ENCODE measurements at regions not wholly inside any gene's neighbourhood (a gene's known extent, or its start where the extent isn't known, plus 50 kb on each side); places are given as distances from the start of the nearest gene placed in this dataset.
"Not testable (repeated sequence)": the region's sequence is repeated elsewhere in the genome, so short reads cannot be mapped to it uniquely, and the experiment has no call there.

GRCh38 chr12:33115716-33116115 lies 219.1 kb upstream of the PKP2 start:
- intact Hi-C loops (cut with DNase I), result no loop called here
- Histone ChIP-seq H3K36me3 (no peaks in the 10 kb centered on the region), H3K27me3 (no peaks in the 10 kb centered on the region), H3K4me3 (no peak overlapping the region), H3K27ac (replicated peaks in 1 of 4) (no peak overlapping the region), H3K4me1 (no peaks in the 10 kb centered on the region), H3K9me3 (no peaks in the 10 kb centered on the region)
- TF ChIP-seq POLR2AphosphoS5 (IDR thresholded peaks at IDR 0.05), result no peak
- no peak for TF ChIP-seq EP300 (IDR thresholded peaks at IDR 0.05)
- no peak for TF ChIP-seq POLR2A (IDR thresholded peaks at IDR 0.05; ENCODE audit: low read depth)
- no peak for TF ChIP-seq CTCF (IDR thresholded peaks at IDR 0.05)
- DNase-seq (ENCODE audit: extremely low spot score), result no peak
- 57% methylated on average over 2 of the region's 2 CpGs for WGBS

DNA sequence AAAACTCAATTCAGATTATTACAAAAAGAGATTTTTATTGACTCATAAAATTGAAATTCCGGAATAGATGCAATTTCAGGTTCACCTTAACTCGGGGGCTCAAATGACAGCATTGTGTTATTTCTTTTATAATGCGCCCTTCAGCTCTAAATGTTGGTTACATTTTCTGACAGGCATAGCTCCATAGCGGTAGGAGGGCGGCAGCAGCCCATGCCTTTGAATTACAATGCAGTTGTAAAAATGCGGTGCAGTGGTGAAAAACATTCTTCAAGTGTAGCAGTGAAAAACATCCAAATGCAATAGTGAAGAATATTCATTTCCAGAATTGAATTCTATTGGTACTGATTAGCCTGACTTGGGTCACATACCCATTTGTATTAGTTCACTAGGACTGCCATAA lies 215.3 kb upstream of the PKP2 start:
- Histone ChIP-seq H3K27ac (replicated peaks in 1 of 4) (no peak overlapping the region), H3K4me3 (no peak overlapping the region), H3K36me3 (no peaks in the 10 kb centered on the region), H3K4me1 (no peaks in the 10 kb centered on the region), H3K9me3 (no peaks in the 10 kb centered on the region), H3K27me3 (no peaks in the 10 kb centered on the region)
- TF ChIP-seq EP300 (IDR thresholded peaks at IDR 0.05) (no peak), POLR2A (IDR thresholded peaks at IDR 0.05; ENCODE audit: low read depth) (no peak), POLR2AphosphoS5 (IDR thresholded peaks at IDR 0.05) (no peak), CTCF (IDR thresholded peaks at IDR 0.05) (no peak)
- WGBS, result 61% methylated on average over 6 of the region's 6 CpGs
- DNase-seq (ENCODE audit: extremely low spot score), result no peak
- intact Hi-C loops (cut with DNase I), result no loop called here

GRCh38 chr12:33107827-33108226 lies 211.2 kb upstream of the PKP2 start:
- 81% methylated on average over 6 of the region's 7 CpGs for WGBS
- H3K36me3 ChIP-seq; H3K9me3 ChIP-seq; H3K27ac ChIP-seq (replicated peaks in 1 of 4); H3K4me3 ChIP-seq; DNase-seq (ENCODE audit: extremely low spot score); intact Hi-C loops (cut with DNase I); H3K4me1 ChIP-seq; H3K27me3 ChIP-seq: not testable (repeated sequence)

GRCh38 chr12:33093534-33093933 lies 197.0 kb upstream of the PKP2 start:
- intact Hi-C loops (cut with DNase I), result no loop called here
- H3K4me1 ChIP-seq, result no peaks in the 10 kb centered on the region
- no peaks in the 10 kb centered on the region for H3K9me3 ChIP-seq
- TF ChIP-seq POLR2A (IDR thresholded peaks at IDR 0.05; ENCODE audit: low read depth), result no peak
- no peak for TF ChIP-seq CTCF (IDR thresholded peaks at IDR 0.05)
- no peak for TF ChIP-seq POLR2AphosphoS5 (IDR thresholded peaks at IDR 0.05)
- TF ChIP-seq EP300 (IDR thresholded peaks at IDR 0.05), result no peak
- H3K36me3 ChIP-seq, result no peaks in the 10 kb centered on the region
- 64% methylated on average over 2 of the region's 2 CpGs for WGBS
- DNase-seq (ENCODE audit: extremely low spot score), result no peak
- H3K27me3 ChIP-seq, result no peaks in the 10 kb centered on the region
- no peak overlapping the region for H3K27ac ChIP-seq (replicated peaks in 1 of 4)
- H3K4me3 ChIP-seq, result no peak overlapping the region

DNA sequence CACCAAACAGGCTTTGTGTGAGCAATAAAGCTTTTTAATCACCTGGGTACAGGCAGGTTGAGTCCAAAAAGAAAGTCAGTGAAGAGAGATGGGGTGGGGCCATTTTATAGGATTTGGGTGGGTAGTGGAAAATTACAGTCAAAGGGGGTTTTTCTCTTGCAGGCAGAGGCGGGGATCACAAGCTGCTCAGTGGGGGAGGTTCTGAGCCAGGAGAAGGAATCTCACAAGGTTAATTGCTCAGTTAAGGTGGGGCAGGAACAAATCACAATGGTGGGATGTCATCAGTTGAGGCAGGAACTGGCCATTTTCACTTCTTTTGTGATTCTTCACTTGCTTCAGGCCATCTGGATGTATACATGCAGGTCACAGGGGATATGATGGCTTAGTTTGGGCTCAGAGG lies 191.3 kb upstream of the PKP2 start:
- H3K9me3 ChIP-seq; H3K4me3 ChIP-seq; H3K36me3 ChIP-seq; H3K4me1 ChIP-seq; DNase-seq (ENCODE audit: extremely low spot score); intact Hi-C loops (cut with DNase I); H3K27me3 ChIP-seq; H3K27ac ChIP-seq (replicated peaks in 1 of 4): not testable (repeated sequence)
- WGBS, result 82% methylated on average over 1 of the region's 1 CpG

GRCh38 chr12:33076401-33076800 lies 179.8 kb upstream of the PKP2 start:
- 77% methylated on average over 9 of the region's 9 CpGs for WGBS
- intact Hi-C loops (cut with DNase I); DNase-seq (ENCODE audit: extremely low spot score): not testable (repeated sequence)

DNA sequence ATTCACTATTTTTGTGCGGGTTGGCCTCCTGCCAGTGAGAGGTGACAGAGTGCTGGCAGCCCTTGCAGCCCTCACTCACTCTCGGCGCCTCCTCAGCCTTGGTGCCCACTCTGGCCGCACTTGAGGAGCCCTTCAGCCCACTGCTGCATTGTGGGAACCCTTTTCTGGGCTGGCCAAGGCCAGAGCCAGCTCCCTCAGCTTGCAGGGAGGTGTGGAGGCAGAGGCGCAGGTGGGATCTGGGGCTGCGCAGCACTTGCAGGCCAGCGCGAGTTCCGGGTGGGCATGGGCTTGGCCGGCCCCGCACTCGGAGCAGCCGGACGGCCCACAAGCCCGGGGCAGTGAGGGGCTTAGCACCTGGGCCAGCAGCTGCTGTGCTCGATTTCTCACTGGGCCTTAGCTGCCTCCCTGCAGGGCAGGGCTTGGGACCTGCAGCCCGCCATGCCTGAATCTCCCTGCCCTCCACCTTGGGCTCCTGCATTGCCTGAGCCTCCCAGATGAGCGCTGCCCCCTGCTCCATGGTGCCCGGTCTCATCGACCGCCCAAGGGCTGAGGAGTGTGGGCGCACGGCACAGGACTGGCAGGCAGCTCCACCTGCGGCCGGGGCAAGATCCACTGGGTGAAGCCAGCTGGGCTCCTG lies 178.7 kb upstream of the PKP2 start:
- H3K4me3 ChIP-seq; intact Hi-C loops (cut with DNase I); H3K9me3 ChIP-seq; H3K27me3 ChIP-seq; H3K27ac ChIP-seq (replicated peaks in 1 of 4); DNase-seq (ENCODE audit: extremely low spot score); H3K4me1 ChIP-seq; H3K36me3 ChIP-seq: not testable (repeated sequence)
- 76% methylated on average over 6 of the region's 25 CpGs for WGBS

More at GRCh38 chr12:33076401-33076800, 179.8 kb upstream of the PKP2 start:
- H3K9me3 ChIP-seq; H3K36me3 ChIP-seq; H3K27me3 ChIP-seq; H3K27ac ChIP-seq (replicated peaks in 1 of 4); H3K4me1 ChIP-seq; H3K4me3 ChIP-seq: not testable (repeated sequence)
